OCI-LY7 (cell line): ENCODE measurements at regions not wholly inside any gene's neighbourhood (a gene's known extent, or its start where the extent isn't known, plus 50 kb on each side); places are given as distances from the start of the nearest gene placed in this dataset.

ENCODE experiments used
- CTCF ChIP-seq: fragments of 200-600 bp; sonication (generic); conservative IDR thresholded peaks from 2 replicates; pipeline ENCODE4 v1.5.1; 2014; ENCODE audit warnings: mild to moderate bottlenecking, antibody characterized with exemption, low read length, moderate library complexity, mixed read lengths
- EZH2phosphoT487 ChIP-seq: fragments of 200-600 bp; sonication (generic); IDR thresholded peaks from 2 replicates; pipeline ENCODE4 v1.6.1; 2018; ENCODE audit warnings: low read depth, borderline replicate concordance, mild to moderate bottlenecking, mixed run types, antibody characterized with exemption, low read length, moderate library complexity, mixed read lengths

GRCh38 chr15:35151782-35152181, 66.7 kb upstream of the NANOGP8 start:
- TF ChIP-seq CTCF, result no peak
- TF ChIP-seq EZH2phosphoT487, result no peak
